ENCODE measurements at regions not wholly inside any gene's neighbourhood (a gene's known extent, or its start where the extent isn't known, plus 50 kb on each side); places are given as distances from the start of the nearest gene placed in this dataset.

DNA sequence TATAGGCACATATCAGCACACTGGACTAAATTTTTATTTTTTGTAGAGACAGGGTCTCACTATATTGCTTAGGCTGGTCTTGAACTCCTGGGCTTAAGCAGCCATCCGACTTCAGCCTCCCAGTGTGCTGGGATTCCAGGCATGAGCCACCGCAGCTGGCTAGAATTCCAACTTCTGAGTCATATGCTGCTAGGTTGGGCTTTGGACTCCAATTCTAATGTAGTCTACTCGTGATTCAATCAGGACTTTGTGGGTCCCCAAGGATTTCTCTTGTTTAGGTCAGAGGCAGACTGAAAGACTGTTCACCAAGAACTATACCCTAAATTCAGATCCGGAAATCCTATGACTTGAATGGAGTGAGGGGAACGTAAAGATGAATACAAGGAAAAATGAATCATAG lies 68.2 kb upstream of the CHD1 start:
- Mint-ChIP-seq H3K4me1 (no peaks in the 10 kb centered on the region), H3K36me3 (no peaks in the 10 kb centered on the region), H3K27ac (no peak overlapping the region), H3K9me3 (no peaks in the 10 kb centered on the region), H3K27me3 (ENCODE audit: low read depth) (no peaks in the 10 kb centered on the region), H3K4me3 (no peak overlapping the region)
- DNase-seq (ENCODE audit: low spot score) (no peak), ATAC-seq (no peak)
- CTCF ChIA-PET, result no interaction called here
- POLR2A ChIA-PET, result no interaction called here
- TF ChIP-seq EMX1 (CRISPR knock-in tag; IDR thresholded peaks at IDR 0.05) (no peak), ELF4 (CRISPR knock-in tag; IDR thresholded peaks at IDR 0.05; ENCODE audit: low read depth) (no peak), TEAD4 (CRISPR knock-in tag; IDR thresholded peaks at IDR 0.05) (no peak), NR1H2 (CRISPR knock-in tag; IDR thresholded peaks at IDR 0.05) (no peak), ZNF416 (CRISPR knock-in tag; IDR thresholded peaks at IDR 0.05) (no peak), RORB (CRISPR knock-in tag; IDR thresholded peaks at IDR 0.05) (no peak), NFATC4 (CRISPR knock-in tag; IDR thresholded peaks at IDR 0.05) (no peak), CREM (CRISPR knock-in tag; IDR thresholded peaks at IDR 0.05) (no peak), NFE2L1 (CRISPR knock-in tag; IDR thresholded peaks at IDR 0.05) (no peak), ZNF263 (CRISPR knock-in tag; IDR thresholded peaks at IDR 0.05; ENCODE audit: low read depth) (no peak), ZNF423 (CRISPR knock-in tag; IDR thresholded peaks at IDR 0.05) (no peak), CREB1 (CRISPR knock-in tag; IDR thresholded peaks at IDR 0.05) (no peak), FOXJ3 (CRISPR knock-in tag; IDR thresholded peaks at IDR 0.05; ENCODE audit: borderline replicate concordance) (no peak)
- TF ChIP-seq, protein P1, sequence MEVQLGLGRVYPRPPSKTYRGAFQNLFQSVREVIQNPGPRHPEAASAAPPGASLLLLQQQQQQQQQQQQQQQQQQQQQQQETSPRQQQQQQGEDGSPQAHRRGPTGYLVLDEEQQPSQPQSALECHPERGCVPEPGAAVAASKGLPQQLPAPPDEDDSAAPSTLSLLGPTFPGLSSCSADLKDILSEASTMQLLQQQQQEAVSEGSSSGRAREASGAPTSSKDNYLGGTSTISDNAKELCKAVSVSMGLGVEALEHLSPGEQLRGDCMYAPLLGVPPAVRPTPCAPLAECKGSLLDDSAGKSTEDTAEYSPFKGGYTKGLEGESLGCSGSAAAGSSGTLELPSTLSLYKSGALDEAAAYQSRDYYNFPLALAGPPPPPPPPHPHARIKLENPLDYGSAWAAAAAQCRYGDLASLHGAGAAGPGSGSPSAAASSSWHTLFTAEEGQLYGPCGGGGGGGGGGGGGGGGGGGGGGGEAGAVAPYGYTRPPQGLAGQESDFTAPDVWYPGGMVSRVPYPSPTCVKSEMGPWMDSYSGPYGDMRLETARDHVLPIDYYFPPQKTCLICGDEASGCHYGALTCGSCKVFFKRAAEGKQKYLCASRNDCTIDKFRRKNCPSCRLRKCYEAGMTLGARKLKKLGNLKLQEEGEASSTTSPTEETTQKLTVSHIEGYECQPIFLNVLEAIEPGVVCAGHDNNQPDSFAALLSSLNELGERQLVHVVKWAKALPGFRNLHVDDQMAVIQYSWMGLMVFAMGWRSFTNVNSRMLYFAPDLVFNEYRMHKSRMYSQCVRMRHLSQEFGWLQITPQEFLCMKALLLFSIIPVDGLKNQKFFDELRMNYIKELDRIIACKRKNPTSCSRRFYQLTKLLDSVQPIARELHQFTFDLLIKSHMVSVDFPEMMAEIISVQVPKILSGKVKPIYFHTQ (CRISPR knock-in tag; IDR thresholded peaks at IDR 0.05), result no peak
- TF ChIP-seq, protein P2, sequence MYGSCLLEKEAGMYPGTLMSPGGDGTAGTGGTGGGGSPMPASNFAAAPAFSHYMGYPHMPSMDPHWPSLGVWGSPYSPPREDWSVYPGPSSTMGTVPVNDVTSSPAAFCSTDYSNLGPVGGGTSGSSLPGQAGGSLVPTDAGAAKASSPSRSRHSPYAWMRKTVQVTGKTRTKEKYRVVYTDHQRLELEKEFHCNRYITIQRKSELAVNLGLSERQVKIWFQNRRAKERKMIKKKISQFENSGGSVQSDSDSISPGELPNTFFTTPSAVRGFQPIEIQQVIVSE (CRISPR knock-in tag; IDR thresholded peaks at IDR 0.05; ENCODE audit: borderline replicate concordance), result no peak
- TF ChIP-seq, protein P3, sequence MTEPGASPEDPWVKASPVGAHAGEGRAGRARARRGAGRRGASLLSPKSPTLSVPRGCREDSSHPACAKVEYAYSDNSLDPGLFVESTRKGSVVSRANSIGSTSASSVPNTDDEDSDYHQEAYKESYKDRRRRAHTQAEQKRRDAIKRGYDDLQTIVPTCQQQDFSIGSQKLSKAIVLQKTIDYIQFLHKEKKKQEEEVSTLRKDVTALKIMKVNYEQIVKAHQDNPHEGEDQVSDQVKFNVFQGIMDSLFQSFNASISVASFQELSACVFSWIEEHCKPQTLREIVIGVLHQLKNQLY (CRISPR knock-in tag; IDR thresholded peaks at IDR 0.05), result no peak
- TF ChIP-seq, protein P4, sequence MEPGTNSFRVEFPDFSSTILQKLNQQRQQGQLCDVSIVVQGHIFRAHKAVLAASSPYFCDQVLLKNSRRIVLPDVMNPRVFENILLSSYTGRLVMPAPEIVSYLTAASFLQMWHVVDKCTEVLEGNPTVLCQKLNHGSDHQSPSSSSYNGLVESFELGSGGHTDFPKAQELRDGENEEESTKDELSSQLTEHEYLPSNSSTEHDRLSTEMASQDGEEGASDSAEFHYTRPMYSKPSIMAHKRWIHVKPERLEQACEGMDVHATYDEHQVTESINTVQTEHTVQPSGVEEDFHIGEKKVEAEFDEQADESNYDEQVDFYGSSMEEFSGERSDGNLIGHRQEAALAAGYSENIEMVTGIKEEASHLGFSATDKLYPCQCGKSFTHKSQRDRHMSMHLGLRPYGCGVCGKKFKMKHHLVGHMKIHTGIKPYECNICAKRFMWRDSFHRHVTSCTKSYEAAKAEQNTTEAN (CRISPR knock-in tag; IDR thresholded peaks at IDR 0.05), result no peak
- TF ChIP-seq, protein P5, sequence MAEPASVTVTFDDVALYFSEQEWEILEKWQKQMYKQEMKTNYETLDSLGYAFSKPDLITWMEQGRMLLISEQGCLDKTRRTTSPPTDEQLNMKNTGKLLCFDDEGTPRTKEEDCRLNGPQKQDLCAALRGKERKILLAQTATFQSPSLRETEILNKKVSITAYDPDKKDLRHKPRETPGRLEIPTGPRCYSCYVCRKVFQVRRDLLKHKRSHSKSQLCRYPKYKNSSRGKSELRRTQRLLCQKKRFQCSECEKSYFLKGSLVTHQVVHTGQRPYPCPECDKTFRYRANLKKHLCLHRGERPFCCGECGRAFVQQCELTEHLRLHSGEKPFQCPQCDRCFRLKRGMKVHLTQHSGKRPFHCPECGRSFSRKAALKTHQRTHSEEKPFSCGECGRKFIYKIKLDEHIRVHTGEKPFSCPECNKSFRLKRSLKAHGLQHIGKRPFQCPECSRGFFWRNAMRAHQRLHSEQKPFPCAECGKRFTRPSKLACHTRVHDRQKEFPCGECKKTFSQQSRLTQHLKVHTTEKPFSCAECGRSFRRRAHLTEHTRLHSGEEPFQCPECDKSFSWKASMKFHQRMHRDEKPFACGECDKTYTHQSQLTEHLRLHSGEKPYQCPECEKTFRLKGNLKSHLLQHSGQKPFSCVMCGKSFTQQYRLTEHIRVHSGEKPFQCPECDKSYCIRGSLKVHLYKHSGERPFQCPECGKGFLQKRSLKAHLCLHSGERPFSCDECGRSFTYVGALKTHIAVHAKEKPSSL (CRISPR knock-in tag; conservative IDR thresholded peaks at IDR 0.05), result no peak

DNA sequence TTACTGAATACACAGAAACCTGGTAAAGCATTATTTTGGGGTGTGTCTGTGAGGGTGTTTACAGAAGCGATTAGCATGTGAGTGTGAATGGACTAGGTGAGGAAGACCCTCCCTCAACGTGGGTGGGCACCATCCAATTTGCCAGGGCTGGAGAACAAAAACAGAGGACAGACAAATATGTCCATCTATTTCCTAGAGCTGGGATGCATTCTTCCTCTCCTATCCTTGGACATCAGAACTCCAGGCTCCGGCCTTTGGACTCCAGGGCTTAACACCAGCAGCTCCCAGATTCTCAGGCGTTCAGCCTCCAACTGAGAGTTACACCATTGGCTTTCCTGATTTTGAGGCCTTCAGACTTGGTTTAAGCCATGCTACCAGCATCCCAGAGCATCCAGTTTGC lies 65.8 kb upstream of the CHD1 start:
- no peak for ATAC-seq
- no peak overlapping the region for H3K4me3 Mint-ChIP-seq
- DNase-seq (ENCODE audit: low spot score), result no peak
- ChIA-PET CTCF (no interaction called here), POLR2A (no interaction called here)
- H3K27ac Mint-ChIP-seq, result no peak overlapping the region
- no peaks in the 10 kb centered on the region for H3K27me3 Mint-ChIP-seq (ENCODE audit: low read depth)
- H3K9me3 Mint-ChIP-seq, result no peaks in the 10 kb centered on the region
- H3K4me1 Mint-ChIP-seq, result no peaks in the 10 kb centered on the region
- H3K36me3 Mint-ChIP-seq, result no peaks in the 10 kb centered on the region
- TF ChIP-seq CREB1 (CRISPR knock-in tag; IDR thresholded peaks at IDR 0.05) (no peak), SP1 (CRISPR knock-in tag; conservative IDR thresholded peaks at IDR 0.05) (no peak), EMX1 (CRISPR knock-in tag; IDR thresholded peaks at IDR 0.05) (no peak)
- TF ChIP-seq, protein P6, sequence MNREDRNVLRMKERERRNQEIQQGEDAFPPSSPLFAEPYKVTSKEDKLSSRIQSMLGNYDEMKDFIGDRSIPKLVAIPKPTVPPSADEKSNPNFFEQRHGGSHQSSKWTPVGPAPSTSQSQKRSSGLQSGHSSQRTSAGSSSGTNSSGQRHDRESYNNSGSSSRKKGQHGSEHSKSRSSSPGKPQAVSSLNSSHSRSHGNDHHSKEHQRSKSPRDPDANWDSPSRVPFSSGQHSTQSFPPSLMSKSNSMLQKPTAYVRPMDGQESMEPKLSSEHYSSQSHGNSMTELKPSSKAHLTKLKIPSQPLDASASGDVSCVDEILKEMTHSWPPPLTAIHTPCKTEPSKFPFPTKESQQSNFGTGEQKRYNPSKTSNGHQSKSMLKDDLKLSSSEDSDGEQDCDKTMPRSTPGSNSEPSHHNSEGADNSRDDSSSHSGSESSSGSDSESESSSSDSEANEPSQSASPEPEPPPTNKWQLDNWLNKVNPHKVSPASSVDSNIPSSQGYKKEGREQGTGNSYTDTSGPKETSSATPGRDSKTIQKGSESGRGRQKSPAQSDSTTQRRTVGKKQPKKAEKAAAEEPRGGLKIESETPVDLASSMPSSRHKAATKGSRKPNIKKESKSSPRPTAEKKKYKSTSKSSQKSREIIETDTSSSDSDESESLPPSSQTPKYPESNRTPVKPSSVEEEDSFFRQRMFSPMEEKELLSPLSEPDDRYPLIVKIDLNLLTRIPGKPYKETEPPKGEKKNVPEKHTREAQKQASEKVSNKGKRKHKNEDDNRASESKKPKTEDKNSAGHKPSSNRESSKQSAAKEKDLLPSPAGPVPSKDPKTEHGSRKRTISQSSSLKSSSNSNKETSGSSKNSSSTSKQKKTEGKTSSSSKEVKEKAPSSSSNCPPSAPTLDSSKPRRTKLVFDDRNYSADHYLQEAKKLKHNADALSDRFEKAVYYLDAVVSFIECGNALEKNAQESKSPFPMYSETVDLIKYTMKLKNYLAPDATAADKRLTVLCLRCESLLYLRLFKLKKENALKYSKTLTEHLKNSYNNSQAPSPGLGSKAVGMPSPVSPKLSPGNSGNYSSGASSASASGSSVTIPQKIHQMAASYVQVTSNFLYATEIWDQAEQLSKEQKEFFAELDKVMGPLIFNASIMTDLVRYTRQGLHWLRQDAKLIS (CRISPR knock-in tag; IDR thresholded peaks at IDR 0.05; ENCODE audit: borderline replicate concordance), result no peak

Data from WTC11 (cell line).